ENCODE measurements at regions not wholly inside any gene's neighbourhood (a gene's known extent, or its start where the extent isn't known, plus 50 kb on each side); places are given as distances from the start of the nearest gene placed in this dataset.

DNA sequence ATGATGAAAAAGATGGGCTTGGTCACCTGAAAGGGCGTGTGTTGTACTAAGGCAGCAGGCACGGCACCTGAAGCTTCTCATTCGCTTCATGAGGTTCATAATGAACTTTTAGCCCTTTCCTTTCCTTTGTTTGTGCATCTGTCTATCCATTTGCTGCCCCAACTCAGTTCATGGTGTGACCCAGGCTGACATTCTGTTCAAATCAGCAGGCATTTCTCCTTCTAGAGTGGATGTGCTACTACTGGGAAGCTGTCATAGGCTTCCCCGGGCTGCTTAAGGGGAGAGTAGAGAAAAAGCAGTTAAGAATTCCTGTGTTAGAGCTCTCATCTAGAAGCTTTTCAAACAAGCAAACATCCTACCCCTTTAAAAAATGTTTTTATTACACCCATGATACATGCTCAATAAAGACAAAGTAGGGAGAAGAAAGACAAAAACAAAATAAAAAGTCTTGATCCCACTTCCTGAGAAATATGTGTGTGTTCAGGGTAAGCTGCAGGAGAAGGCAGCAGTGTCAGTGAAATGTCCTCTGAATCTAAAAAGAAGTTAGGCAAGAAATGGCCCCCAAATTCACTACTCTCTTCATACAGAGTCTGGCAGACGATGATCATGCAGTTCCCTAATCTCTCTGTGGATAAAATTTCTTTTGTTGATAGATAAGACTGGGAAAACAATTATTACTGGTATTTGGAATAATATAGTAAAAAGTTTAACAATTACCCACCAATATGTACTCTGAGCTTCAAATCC, 136.9 kb upstream of the PFN2 start:
- TF ChIP-seq, protein P1, sequence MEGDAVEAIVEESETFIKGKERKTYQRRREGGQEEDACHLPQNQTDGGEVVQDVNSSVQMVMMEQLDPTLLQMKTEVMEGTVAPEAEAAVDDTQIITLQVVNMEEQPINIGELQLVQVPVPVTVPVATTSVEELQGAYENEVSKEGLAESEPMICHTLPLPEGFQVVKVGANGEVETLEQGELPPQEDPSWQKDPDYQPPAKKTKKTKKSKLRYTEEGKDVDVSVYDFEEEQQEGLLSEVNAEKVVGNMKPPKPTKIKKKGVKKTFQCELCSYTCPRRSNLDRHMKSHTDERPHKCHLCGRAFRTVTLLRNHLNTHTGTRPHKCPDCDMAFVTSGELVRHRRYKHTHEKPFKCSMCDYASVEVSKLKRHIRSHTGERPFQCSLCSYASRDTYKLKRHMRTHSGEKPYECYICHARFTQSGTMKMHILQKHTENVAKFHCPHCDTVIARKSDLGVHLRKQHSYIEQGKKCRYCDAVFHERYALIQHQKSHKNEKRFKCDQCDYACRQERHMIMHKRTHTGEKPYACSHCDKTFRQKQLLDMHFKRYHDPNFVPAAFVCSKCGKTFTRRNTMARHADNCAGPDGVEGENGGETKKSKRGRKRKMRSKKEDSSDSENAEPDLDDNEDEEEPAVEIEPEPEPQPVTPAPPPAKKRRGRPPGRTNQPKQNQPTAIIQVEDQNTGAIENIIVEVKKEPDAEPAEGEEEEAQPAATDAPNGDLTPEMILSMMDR (IDR thresholded peaks at IDR 0.05; ENCODE audit: low read depth, low read length), result no peak
- TF ChIP-seq MYC (IDR thresholded peaks at IDR 0.05; ENCODE audit: low read depth, low read length) (no peak), POLR2A (IDR thresholded peaks at IDR 0.05; ENCODE audit: extremely low read depth, insufficient read length) (no peak)

Data from NB4 (cell line).